Suprapubic skin (tissue), 3 donors: ENCODE measurements at regions not wholly inside any gene's neighbourhood (a gene's known extent, or its start where the extent isn't known, plus 50 kb on each side); places are given as distances from the start of the nearest gene placed in this dataset.

ENCODE experiments used
- CTCF ChIP-seq, 2 donors: fragments of 200-600 bp in 1 of 2; fragments of 450-650 bp in 1 of 2; sonication (generic) in 1 of 2; IDR thresholded peaks; one replicate each; pipeline ENCODE4 v1.5.1; 2016 to 2019; ENCODE audit warnings: antibody characterized with exemption in 2 of 2, mild to moderate bottlenecking in 1 of 2, moderate library complexity in 1 of 2
- POLR2A ChIP-seq, 2 donors: fragments of 450-650 bp; IDR thresholded peaks; one replicate each; pipeline ENCODE4 v1.6.1; 2017; ENCODE audit warnings: antibody characterized with exemption in 2 of 2, mild to moderate bottlenecking in 2 of 2, moderate library complexity in 2 of 2

GRCh38 chr13:40095695-40096356 is 440.4 kb downstream of the COG6 start:
- TF ChIP-seq CTCF (IDR thresholded peaks at IDR 0.05) (no peak), POLR2A (IDR thresholded peaks at IDR 0.05) (no peak)
